HG02938 (cell line): ENCODE measurements at regions not wholly inside any gene's neighbourhood (a gene's known extent, or its start where the extent isn't known, plus 50 kb on each side); places are given as distances from the start of the nearest gene placed in this dataset.
"Not testable (repeated sequence)": the region's sequence is repeated elsewhere in the genome, so short reads cannot be mapped to it uniquely, and the experiment has no call there.

ENCODE experiments used
- ATAC-seq: cut with Tn5 transposase; IDR thresholded peaks from one replicate; pipeline ENCODE4 v1.9.1; 2021; ENCODE audit warnings: mild to moderate bottlenecking, moderate library complexity; ENCODE audit not compliant: unreplicated experiment

- no peak for ATAC-seq
Observed at GRCh38 chr5:135161221-135161620, 127.2 kb upstream of the PITX1 start.

- ATAC-seq: no peak
Observed at GRCh38 chr5:135160036-135160675, 126.1 kb upstream of the PITX1 start.

GRCh38 chr5:135159626-135160025, 125.6 kb upstream of the PITX1 start:
- no peak for ATAC-seq

- ATAC-seq: no peak
Observed at GRCh38 chr5:135158982-135159381, 125.0 kb upstream of the PITX1 start.

- ATAC-seq: no peak
Observed at GRCh38 chr5:135158314-135158697, 124.3 kb upstream of the PITX1 start.

- ATAC-seq: no peak
Observed at GRCh38 chr5:135157421-135158313, 123.6 kb upstream of the PITX1 start.

- no peak for ATAC-seq
Observed at GRCh38 chr5:135156715-135157404, 122.8 kb upstream of the PITX1 start.

GRCh38 chr5:135156337-135156714, 122.3 kb upstream of the PITX1 start:
- ATAC-seq: no peak

GRCh38 chr5:135155616-135156214, 121.7 kb upstream of the PITX1 start:
- no peak for ATAC-seq

GRCh38 chr5:135154961-135155360, 120.9 kb upstream of the PITX1 start:
- ATAC-seq: no peak

- no peak for ATAC-seq
Observed at GRCh38 chr5:135154197-135154596, 120.2 kb upstream of the PITX1 start.

- ATAC-seq: no peak
Observed at GRCh38 chr5:135153661-135154060, 119.6 kb upstream of the PITX1 start.

GRCh38 chr5:135153259-135153658, 119.2 kb upstream of the PITX1 start:
- ATAC-seq: no peak

- ATAC-seq: not testable (repeated sequence)
Observed at GRCh38 chr5:135151660-135152059, 117.6 kb upstream of the PITX1 start.

- ATAC-seq: no peak
Observed at GRCh38 chr5:135151256-135151655, 117.2 kb upstream of the PITX1 start.

GRCh38 chr5:135150767-135151166, 116.7 kb upstream of the PITX1 start:
- no peak for ATAC-seq

- ATAC-seq: no peak
Observed at GRCh38 chr5:135149956-135150723, 116.1 kb upstream of the PITX1 start.

GRCh38 chr5:135149229-135149955, 115.4 kb upstream of the PITX1 start:
- ATAC-seq: no peak

GRCh38 chr5:135147294-135148090, 113.5 kb upstream of the PITX1 start:
- no peak for ATAC-seq
